Astrocyte (in vitro differentiated cells and primary cell): ENCODE measurements at regions not wholly inside any gene's neighbourhood (a gene's known extent, or its start where the extent isn't known, plus 50 kb on each side); places are given as distances from the start of the nearest gene placed in this dataset.

Source experiments
- DNase-seq: peaks from one replicate; pipeline ENCODE4 v3.0.0-alpha.2; 2010; ENCODE audit warnings: low read depth
- FAIRE-seq: peaks from 2 replicates; lab custom pipeline; 2011; peaks lifted over from hg19 to GRCh38; lab: Jason Lieb, UNC
- H2AFZ ChIP-seq: 2 replicates; pipeline ENCODE4 v1.6.0; 2012; ENCODE audit warnings: low read depth, low read length, inconsistent platforms
- H3K27ac ChIP-seq: 2 replicates; pipeline ENCODE4 v1.5.1; 2011; ENCODE audit warnings: low read depth, low read length, inconsistent platforms
- H3K27me3 ChIP-seq: 2 replicates; pipeline ENCODE4 v1.6.0; 2011; ENCODE audit warnings: low read length, inconsistent platforms; ENCODE audit not compliant: insufficient read depth
- H3K36me3 ChIP-seq: 2 replicates; pipeline ENCODE4 v1.5.1; 2011; ENCODE audit warnings: low read length, inconsistent platforms; ENCODE audit not compliant: insufficient read depth
- H3K4me1 ChIP-seq: 2 replicates; pipeline ENCODE4 v1.5.1; 2011; ENCODE audit warnings: low read length, inconsistent platforms; ENCODE audit not compliant: insufficient read depth
- H3K4me2 ChIP-seq: 2 replicates; pipeline ENCODE4 v1.6.0; 2012; ENCODE audit warnings: low read length, inconsistent platforms
- H3K4me3 ChIP-seq: 2 replicates; pipeline ENCODE4 v1.5.1; 2011; ENCODE audit warnings: low read depth, mild to moderate bottlenecking, low read length, inconsistent platforms; ENCODE audit not compliant: insufficient read depth
- H3K79me2 ChIP-seq: 2 replicates; pipeline ENCODE4 v1.6.0; 2012; ENCODE audit warnings: mild to moderate bottlenecking, low read length, inconsistent platforms; ENCODE audit not compliant: insufficient read depth
- H3K9ac ChIP-seq: 2 replicates; pipeline ENCODE4 v1.6.0; 2012; ENCODE audit warnings: mild to moderate bottlenecking, low read length, inconsistent platforms
- H3K9me3 ChIP-seq: 2 replicates; pipeline ENCODE4 v1.5.1; 2012; ENCODE audit warnings: low read depth, mild to moderate bottlenecking, low read length, inconsistent platforms; ENCODE audit not compliant: insufficient read depth
- H4K20me1 ChIP-seq: 2 replicates; pipeline ENCODE4 v1.6.0; 2012; ENCODE audit warnings: low read length, inconsistent platforms; ENCODE audit not compliant: insufficient read depth
- H3K27ac Mint-ChIP-seq: one replicate; pipeline ENCODE4 v1.8.0; 2021; ENCODE audit warnings: mild to moderate bottlenecking, mixed read lengths; ENCODE audit not compliant: unreplicated experiment
- H3K27me3 Mint-ChIP-seq: one replicate; pipeline ENCODE4 v1.8.0; 2021; ENCODE audit warnings: low read depth, mixed read lengths; ENCODE audit not compliant: unreplicated experiment
- H3K36me3 Mint-ChIP-seq: one replicate; pipeline ENCODE4 v1.8.0; 2021; ENCODE audit warnings: low read depth, mixed read lengths; ENCODE audit not compliant: unreplicated experiment
- H3K4me1 Mint-ChIP-seq: one replicate; pipeline ENCODE4 v1.8.0; 2021; ENCODE audit warnings: low read depth, mixed read lengths; ENCODE audit not compliant: unreplicated experiment
- H3K4me3 Mint-ChIP-seq: one replicate; pipeline ENCODE4 v1.8.0; 2021; ENCODE audit warnings: mild to moderate bottlenecking, moderate library complexity, mixed read lengths; ENCODE audit not compliant: unreplicated experiment
- H3K9me3 Mint-ChIP-seq: one replicate; pipeline ENCODE4 v1.8.0; 2021; ENCODE audit warnings: mild to moderate bottlenecking, mixed read lengths; ENCODE audit not compliant: unreplicated experiment
- EZH2 ChIP-seq: IDR thresholded peaks from 2 replicates; pipeline ENCODE4 v1.6.1; 2012; ENCODE audit warnings: mild to moderate bottlenecking, low read length, inconsistent platforms; ENCODE audit not compliant: insufficient read depth
- TF ChIP-seq, protein P1 (sequence below): IDR thresholded peaks from 2 replicates; pipeline ENCODE4 v1.5.1; 2011; ENCODE audit warnings: low read depth, mild to moderate bottlenecking, inconsistent platforms, low read length, moderate library complexity; ENCODE audit not compliant: insufficient read depth

DNA sequence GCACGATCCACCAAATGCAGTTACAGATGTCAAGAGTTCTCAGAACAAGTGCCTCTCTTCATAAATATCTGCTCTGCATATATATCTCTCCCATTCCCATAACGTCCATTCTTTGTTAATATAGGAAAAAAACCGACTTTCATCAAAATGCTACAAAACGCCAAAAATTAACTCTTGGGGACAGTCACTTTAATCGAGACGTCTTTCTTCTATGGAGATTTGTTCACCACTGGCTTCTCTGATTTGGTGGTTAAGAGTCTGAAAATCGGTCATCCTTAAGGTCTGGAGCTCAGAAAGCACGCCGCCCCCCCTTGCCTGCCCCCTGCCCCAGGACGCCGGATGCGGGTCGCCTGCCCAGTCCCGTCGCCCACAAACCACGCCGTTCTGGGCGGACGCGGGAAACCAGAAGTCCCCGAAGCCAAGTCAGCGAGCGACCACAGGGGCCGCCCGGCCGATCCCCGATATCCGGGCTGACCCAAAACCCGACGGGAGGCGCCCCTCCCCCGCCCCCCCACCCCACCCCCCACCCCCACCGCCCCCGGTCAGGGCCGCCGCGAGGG lies 252.7 kb downstream of the TJP1 start:
- no peak overlapping the region for H3K9ac ChIP-seq
- H2AFZ ChIP-seq = no peak overlapping the region
- no peaks in the 10 kb centered on the region for H3K9me3 ChIP-seq
- peaks cover 2% of the 10 kb centered on the region for H3K9me3 Mint-ChIP-seq
- peak overlapping the region; percentile 86 for H3K4me2 ChIP-seq
- H3K27ac ChIP-seq = no peak overlapping the region
- peak; percentile 62 for TF ChIP-seq EZH2
- TF ChIP-seq, protein P1, sequence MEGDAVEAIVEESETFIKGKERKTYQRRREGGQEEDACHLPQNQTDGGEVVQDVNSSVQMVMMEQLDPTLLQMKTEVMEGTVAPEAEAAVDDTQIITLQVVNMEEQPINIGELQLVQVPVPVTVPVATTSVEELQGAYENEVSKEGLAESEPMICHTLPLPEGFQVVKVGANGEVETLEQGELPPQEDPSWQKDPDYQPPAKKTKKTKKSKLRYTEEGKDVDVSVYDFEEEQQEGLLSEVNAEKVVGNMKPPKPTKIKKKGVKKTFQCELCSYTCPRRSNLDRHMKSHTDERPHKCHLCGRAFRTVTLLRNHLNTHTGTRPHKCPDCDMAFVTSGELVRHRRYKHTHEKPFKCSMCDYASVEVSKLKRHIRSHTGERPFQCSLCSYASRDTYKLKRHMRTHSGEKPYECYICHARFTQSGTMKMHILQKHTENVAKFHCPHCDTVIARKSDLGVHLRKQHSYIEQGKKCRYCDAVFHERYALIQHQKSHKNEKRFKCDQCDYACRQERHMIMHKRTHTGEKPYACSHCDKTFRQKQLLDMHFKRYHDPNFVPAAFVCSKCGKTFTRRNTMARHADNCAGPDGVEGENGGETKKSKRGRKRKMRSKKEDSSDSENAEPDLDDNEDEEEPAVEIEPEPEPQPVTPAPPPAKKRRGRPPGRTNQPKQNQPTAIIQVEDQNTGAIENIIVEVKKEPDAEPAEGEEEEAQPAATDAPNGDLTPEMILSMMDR = no peak
- peaks cover 6% of the 10 kb centered on the region for H4K20me1 ChIP-seq
- no peak overlapping the region for H3K4me3 ChIP-seq
- FAIRE-seq (no peak), DNase-seq (no peak)
- no peaks in the 10 kb centered on the region for H3K36me3 ChIP-seq
- peaks cover 57% of the 10 kb centered on the region for H3K27me3 ChIP-seq
- H3K36me3 Mint-ChIP-seq = no peaks in the 10 kb centered on the region
- peaks cover 24% of the 10 kb centered on the region for H3K27me3 Mint-ChIP-seq
- H3K4me3 Mint-ChIP-seq = peak overlapping the region; percentile 86
- no peak overlapping the region for H3K27ac Mint-ChIP-seq
- H3K79me2 ChIP-seq = no peaks in the 10 kb centered on the region
- peaks cover 5% of the 10 kb centered on the region for H3K4me1 ChIP-seq
- no peaks in the 10 kb centered on the region for H3K4me1 Mint-ChIP-seq

DNA sequence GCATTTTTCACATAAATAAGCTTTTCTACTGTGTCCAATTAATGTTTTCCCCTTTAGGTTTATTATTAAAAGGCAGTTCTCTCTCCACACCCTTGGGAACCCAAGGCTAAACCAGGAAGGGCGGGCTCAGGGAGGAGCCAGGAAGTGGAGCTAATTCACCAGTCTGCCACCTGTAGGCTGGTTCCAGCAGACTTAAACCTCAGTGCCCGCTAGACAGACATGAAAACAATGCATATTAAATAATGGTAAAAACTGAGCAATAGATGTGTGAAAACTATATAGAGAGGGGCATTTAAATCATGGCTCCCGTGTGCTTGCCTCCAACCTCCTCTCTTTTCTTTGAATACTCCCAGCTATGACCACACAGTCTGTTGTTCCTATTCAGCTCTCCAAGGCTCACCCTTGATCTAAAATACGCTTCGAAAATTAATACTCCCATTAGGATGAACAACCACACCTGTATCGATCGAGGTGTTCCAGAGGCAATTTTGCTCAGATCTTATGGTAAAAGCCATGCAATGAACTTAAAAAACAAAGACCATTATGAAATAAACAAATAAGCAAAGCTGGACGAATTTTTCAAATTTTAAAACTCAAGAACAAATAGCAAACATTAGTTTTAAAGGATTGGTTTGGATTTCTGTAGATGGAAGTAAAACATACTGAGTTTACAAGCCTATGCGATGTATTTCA lies 253.3 kb downstream of the TJP1 start:
- DNase-seq = no peak

More for the DNA sequence above, 253.3 kb downstream of the TJP1 start:
- peaks cover 5% of the 10 kb centered on the region for H3K4me1 ChIP-seq
- no peak overlapping the region for H3K4me2 ChIP-seq
- Mint-ChIP-seq H3K4me3 (peak overlapping the region; percentile 86), H3K4me1 (no peaks in the 10 kb centered on the region), H3K9me3 (peaks cover 2% of the 10 kb centered on the region), H3K27me3 (peaks cover 19% of the 10 kb centered on the region), H3K36me3 (no peaks in the 10 kb centered on the region), H3K27ac (no peak overlapping the region)
- peaks cover 6% of the 10 kb centered on the region for H4K20me1 ChIP-seq
- H3K4me3 ChIP-seq = no peak overlapping the region
- H2AFZ ChIP-seq = no peak overlapping the region
- H3K27ac ChIP-seq = no peak overlapping the region
- H3K79me2 ChIP-seq = no peaks in the 10 kb centered on the region
- H3K27me3 ChIP-seq = peaks cover 53% of the 10 kb centered on the region
- H3K9ac ChIP-seq = no peak overlapping the region
- no peaks in the 10 kb centered on the region for H3K36me3 ChIP-seq
- TF ChIP-seq EZH2 = no peak
- TF ChIP-seq, protein P1 = no peak
- no peaks in the 10 kb centered on the region for H3K9me3 ChIP-seq
- FAIRE-seq = no peak
